BE2C (cell line): ENCODE measurements at regions not wholly inside any gene's neighbourhood (a gene's known extent, or its start where the extent isn't known, plus 50 kb on each side); places are given as distances from the start of the nearest gene placed in this dataset.

Source experiments
- DNase-seq: peaks from one replicate; pipeline ENCODE4 v3.0.0-alpha.2; 2020
- H3K27me3 ChIP-seq: fragments of 250-450 bp; sonication (Bioruptor Pico); 2 replicates; pipeline ENCODE4 v1.5.1; 2020; ENCODE audit warnings: mild to moderate bottlenecking
- H3K36me3 ChIP-seq: fragments of 250-450 bp; sonication (Bioruptor Pico); 2 replicates; pipeline ENCODE4 v1.5.1; 2020; ENCODE audit warnings: mild to moderate bottlenecking
- H3K4me1 ChIP-seq: fragments of 250-450 bp; sonication (Bioruptor Pico); 2 replicates; pipeline ENCODE4 v1.5.1; 2020
- H3K4me3 ChIP-seq: 2 replicates; pipeline ENCODE4 v1.5.1; 2011; ENCODE audit warnings: low read depth, low read length
- H3K9me3 ChIP-seq: fragments of 250-450 bp; sonication (Bioruptor Pico); 2 replicates; pipeline ENCODE4 v1.5.1; 2020
- TF ChIP-seq, protein P1 (sequence below): IDR thresholded peaks from 2 replicates; pipeline ENCODE4 v1.5.1; 2012; ENCODE audit warnings: mild to moderate bottlenecking, low read depth, low read length

GRCh38 chr3:66104535-66104934 lies 65.8 kb upstream of the MAGI1 start:
- no peaks in the 10 kb centered on the region for H3K36me3 ChIP-seq
- TF ChIP-seq, protein P1, sequence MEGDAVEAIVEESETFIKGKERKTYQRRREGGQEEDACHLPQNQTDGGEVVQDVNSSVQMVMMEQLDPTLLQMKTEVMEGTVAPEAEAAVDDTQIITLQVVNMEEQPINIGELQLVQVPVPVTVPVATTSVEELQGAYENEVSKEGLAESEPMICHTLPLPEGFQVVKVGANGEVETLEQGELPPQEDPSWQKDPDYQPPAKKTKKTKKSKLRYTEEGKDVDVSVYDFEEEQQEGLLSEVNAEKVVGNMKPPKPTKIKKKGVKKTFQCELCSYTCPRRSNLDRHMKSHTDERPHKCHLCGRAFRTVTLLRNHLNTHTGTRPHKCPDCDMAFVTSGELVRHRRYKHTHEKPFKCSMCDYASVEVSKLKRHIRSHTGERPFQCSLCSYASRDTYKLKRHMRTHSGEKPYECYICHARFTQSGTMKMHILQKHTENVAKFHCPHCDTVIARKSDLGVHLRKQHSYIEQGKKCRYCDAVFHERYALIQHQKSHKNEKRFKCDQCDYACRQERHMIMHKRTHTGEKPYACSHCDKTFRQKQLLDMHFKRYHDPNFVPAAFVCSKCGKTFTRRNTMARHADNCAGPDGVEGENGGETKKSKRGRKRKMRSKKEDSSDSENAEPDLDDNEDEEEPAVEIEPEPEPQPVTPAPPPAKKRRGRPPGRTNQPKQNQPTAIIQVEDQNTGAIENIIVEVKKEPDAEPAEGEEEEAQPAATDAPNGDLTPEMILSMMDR, result no peak
- no peak overlapping the region for H3K4me3 ChIP-seq
- no peak for DNase-seq
- H3K27me3 ChIP-seq, result no peaks in the 10 kb centered on the region
- no peaks in the 10 kb centered on the region for H3K9me3 ChIP-seq
- peaks cover 3% of the 10 kb centered on the region; the same call in 1 of the 2 replicates for H3K4me1 ChIP-seq

GRCh38 chr3:66103729-66104128 lies 65.0 kb upstream of the MAGI1 start:
- H3K27me3 ChIP-seq, result no peaks in the 10 kb centered on the region
- no peaks in the 10 kb centered on the region for H3K9me3 ChIP-seq
- DNase-seq, result no peak
- TF ChIP-seq, protein P1, result no peak
- peaks cover 3% of the 10 kb centered on the region; the same call in 1 of the 2 replicates for H3K4me1 ChIP-seq
- H3K4me3 ChIP-seq, result no peak overlapping the region
- H3K36me3 ChIP-seq, result no peaks in the 10 kb centered on the region

- H3K9me3 ChIP-seq, result no peaks in the 10 kb centered on the region
- H3K4me1 ChIP-seq, result no peaks in the 10 kb centered on the region
- TF ChIP-seq, protein P1, result no peak
These were observed 63.2 kb upstream of the MAGI1 start for GRCh38 chr3:66101901-66102300.

DNA sequence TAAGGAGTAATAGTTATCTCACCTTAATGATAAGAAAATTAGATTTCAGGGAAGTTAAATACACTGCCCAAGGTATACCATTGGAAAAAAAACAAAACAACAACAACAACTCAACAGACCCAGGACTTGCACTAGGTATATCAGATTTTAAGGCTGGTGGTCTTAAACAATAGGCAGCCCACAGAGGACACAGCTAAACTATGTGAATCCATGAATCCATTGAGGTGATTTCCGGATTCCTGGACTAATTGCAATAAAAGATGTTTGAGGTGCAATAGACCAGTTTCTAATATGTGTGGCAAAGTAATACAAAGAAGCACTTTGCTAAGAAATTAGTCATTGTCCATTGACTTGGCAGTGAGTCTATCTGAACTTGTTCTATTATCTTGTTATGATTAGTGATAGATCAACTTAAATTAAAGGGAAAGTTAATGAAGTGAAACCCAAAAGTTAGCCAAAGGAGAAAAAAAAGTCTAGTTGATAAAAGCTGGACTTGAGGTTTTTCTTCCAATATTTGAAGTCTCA lies 60.9 kb upstream of the MAGI1 start:
- Histone ChIP-seq H3K9me3 (no peaks in the 10 kb centered on the region), H3K4me3 (no peak overlapping the region), H3K4me1 (no peaks in the 10 kb centered on the region), H3K36me3 (no peaks in the 10 kb centered on the region), H3K27me3 (no peaks in the 10 kb centered on the region)
- no peak for DNase-seq
- TF ChIP-seq, protein P1, result no peak

More at GRCh38 chr3:66101901-66102300, 63.2 kb upstream of the MAGI1 start:
- no peaks in the 10 kb centered on the region for H3K36me3 ChIP-seq
- H3K27me3 ChIP-seq, result no peaks in the 10 kb centered on the region
- DNase-seq, result no peak
- H3K4me3 ChIP-seq, result no peak overlapping the region

- TF ChIP-seq, protein P1, result no peak
- Histone ChIP-seq H3K27me3 (no peaks in the 10 kb centered on the region), H3K4me1 (no peaks in the 10 kb centered on the region), H3K9me3 (no peaks in the 10 kb centered on the region), H3K4me3 (no peak overlapping the region), H3K36me3 (no peaks in the 10 kb centered on the region)
- DNase-seq, result no peak
These were observed 59.7 kb upstream of the MAGI1 start for GRCh38 chr3:66098436-66098835.

DNA sequence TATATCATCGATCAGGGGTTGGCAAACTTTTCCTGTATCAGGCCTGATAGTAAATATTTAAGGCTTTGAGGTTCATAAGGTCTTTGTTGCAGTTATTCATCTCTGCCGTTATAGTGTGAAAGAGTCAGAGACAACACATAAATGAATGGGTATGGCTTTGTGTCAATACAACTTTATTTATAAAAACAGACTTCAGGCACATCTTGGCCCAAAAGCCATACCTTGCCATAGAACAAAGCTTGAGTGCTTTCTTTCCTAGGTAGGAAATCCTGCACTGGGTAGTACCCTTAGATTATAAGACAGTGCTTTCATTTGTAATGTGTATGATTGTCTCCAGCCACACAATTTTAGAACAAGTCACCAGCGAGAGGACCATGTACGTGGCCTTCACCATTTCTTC lies 58.9 kb upstream of the MAGI1 start:
- Histone ChIP-seq H3K9me3 (no peaks in the 10 kb centered on the region), H3K27me3 (no peaks in the 10 kb centered on the region), H3K4me1 (no peaks in the 10 kb centered on the region), H3K4me3 (no peak overlapping the region), H3K36me3 (no peaks in the 10 kb centered on the region)
- TF ChIP-seq, protein P1, result no peak
- no peak for DNase-seq
